ENCODE measurements at regions not wholly inside any gene's neighbourhood (a gene's known extent, or its start where the extent isn't known, plus 50 kb on each side); places are given as distances from the start of the nearest gene placed in this dataset.
A peak's percentile ranks its signal among the peaks of the same experiment; 100 is the strongest.
"Not testable (repeated sequence)": the region's sequence is repeated elsewhere in the genome, so short reads cannot be mapped to it uniquely, and the experiment has no call there.

DNA sequence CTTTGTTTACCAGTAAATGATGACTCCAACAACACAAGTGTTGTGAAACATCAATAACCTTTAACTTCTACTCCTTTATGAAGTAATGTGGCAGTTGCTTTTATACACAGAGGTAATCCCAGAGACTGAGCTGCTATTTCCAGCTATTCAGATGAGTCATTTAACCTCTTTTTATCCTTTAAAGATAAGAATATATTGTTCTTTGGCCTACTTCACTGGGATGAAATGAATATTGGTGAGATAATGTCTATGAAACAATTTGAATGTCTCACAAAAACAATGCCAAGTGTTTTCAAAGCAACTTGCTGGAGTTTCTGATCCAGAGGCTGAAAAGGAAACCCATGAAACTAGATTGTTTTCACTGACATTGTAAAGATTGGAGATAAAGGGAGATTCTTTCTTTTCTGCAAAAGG lies 564.4 kb upstream of the LUZP2 start:
- no peak overlapping the region for H3K4me3 ChIP-seq (replicated peaks in 1 of 2; ENCODE audit: low read depth in 2 of 2, low read length in 2 of 2)
- peak; percentile 57 to 62 for DNase-seq (ENCODE audit: low read depth in 2 of 2)
- TF ChIP-seq, protein P1, sequence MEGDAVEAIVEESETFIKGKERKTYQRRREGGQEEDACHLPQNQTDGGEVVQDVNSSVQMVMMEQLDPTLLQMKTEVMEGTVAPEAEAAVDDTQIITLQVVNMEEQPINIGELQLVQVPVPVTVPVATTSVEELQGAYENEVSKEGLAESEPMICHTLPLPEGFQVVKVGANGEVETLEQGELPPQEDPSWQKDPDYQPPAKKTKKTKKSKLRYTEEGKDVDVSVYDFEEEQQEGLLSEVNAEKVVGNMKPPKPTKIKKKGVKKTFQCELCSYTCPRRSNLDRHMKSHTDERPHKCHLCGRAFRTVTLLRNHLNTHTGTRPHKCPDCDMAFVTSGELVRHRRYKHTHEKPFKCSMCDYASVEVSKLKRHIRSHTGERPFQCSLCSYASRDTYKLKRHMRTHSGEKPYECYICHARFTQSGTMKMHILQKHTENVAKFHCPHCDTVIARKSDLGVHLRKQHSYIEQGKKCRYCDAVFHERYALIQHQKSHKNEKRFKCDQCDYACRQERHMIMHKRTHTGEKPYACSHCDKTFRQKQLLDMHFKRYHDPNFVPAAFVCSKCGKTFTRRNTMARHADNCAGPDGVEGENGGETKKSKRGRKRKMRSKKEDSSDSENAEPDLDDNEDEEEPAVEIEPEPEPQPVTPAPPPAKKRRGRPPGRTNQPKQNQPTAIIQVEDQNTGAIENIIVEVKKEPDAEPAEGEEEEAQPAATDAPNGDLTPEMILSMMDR (IDR thresholded peaks at IDR 0.05; ENCODE audit: low read depth, low read length): no peak

DNA sequence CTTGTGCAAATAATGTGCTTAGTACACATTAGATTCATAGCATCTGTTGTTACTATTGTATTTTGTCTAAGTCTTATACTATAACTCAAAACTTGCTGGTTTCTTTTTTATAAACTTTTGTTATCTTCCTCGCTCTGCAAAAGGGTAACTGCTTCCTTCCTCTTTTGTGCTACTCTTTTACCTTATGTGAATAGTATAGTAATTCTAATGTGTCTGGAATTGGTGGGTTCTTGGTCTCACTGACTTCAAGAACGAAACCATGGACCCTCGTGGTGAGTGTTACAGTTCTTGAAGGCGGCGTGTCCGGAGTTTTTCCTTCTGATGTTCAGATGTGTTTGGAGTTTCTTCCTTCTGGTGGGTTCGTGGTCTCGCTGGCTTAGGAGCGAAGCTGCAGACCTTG lies 563.1 kb upstream of the LUZP2 start:
- TF ChIP-seq, protein P1 (IDR thresholded peaks at IDR 0.05; ENCODE audit: low read depth, low read length): no peak
- no peak for DNase-seq (ENCODE audit: low read depth in 2 of 2)
- no peak overlapping the region for H3K4me3 ChIP-seq (replicated peaks in 1 of 2; ENCODE audit: low read depth in 2 of 2, low read length in 2 of 2)

DNA sequence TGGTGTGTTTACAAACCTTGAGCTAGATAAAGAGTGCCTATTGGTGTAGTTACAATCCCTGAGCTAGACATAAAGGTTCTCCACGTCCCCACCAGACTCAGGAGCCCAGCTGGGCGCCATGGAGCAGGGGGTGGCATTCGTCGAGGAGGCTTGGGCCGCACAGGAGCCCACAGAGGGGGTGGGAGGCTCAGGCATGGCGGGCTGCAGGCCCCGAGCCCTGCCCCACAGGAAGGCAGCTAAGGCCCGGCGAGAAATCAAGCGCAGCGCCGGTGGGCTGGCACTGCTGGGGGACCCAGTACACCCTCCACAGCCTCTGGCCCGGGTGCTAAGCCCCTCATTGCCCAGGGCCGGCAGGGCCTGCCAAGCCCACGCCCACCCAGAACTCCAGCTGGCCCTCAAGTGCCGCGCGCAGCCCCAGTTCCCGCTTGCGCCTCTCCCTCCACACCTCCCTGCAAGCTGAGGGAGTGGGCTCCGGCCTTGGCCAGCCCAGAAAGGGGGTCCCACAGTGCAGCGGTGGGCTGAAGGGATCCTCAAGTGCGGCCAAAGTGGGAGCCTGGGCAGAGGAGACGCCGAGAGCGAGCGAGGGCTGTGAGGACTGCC lies 562.1 kb upstream of the LUZP2 start:
- not testable (repeated sequence) for DNase-seq (ENCODE audit: low read depth in 2 of 2); H3K4me3 ChIP-seq (replicated peaks in 1 of 2; ENCODE audit: low read depth in 2 of 2, low read length in 2 of 2)

DNA sequence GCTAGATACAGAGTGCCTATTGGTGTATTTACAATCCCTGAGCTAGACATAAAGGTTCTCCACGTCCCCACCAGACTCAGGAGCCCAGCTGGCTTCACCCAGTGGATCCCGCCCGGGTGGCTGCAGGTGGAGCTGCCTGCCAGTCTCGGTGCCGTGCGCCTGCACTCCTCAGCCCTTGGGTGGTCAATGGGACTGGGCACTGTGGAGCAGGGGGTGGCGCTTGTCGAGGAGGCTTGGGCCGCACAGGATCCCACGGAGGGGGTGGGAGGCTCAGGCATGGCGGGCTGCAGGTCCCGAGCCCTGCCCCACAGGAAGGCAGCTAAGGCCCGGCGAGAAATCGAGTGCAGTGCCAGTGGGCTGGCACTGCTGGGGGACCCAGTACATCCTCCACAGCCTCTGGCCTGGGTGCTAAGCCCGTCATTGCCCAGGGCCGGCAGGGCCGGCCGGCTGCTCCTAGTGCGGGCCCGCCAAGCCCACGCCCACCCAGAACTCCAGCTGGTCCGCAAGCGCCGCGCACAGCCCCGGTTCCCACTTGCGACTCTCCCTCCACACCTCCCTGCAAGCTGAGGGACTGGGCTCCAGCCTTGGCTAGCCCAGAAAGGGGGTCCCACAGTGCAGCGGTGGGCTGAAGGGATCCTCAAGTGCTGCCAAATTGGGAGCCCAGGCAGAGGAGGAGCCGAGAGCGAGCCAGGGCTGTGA lies 554.6 kb upstream of the LUZP2 start:
- DNase-seq (ENCODE audit: low read depth in 2 of 2); H3K4me3 ChIP-seq (replicated peaks in 1 of 2; ENCODE audit: low read depth in 2 of 2, low read length in 2 of 2): not testable (repeated sequence)

DNA sequence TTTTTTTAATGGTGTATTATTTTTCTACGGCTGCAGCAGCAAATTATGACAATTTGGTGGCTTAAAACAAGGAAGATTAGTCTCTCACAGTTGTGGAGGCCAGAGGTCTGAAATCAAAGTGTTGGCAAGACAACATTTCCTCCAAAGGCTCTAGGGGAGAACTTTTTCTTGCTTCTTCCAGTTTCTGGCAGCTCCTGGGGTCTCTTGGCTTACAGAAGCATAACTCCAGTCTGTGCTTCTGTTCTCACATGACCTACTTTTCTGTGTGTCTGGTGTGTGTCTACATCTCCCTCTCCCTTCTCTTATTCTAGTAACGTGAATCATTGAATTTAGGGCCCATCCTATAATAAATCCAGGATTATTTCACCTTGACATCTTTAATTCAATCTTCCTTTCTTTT lies 551.9 kb upstream of the LUZP2 start:
- peak in 1 of 2 donors; percentile 18 for DNase-seq (ENCODE audit: low read depth in 2 of 2)
- TF ChIP-seq, protein P1 (IDR thresholded peaks at IDR 0.05; ENCODE audit: low read depth, low read length): no peak
- H3K4me3 ChIP-seq (replicated peaks in 1 of 2; ENCODE audit: low read depth in 2 of 2, low read length in 2 of 2): no peak overlapping the region

DNA sequence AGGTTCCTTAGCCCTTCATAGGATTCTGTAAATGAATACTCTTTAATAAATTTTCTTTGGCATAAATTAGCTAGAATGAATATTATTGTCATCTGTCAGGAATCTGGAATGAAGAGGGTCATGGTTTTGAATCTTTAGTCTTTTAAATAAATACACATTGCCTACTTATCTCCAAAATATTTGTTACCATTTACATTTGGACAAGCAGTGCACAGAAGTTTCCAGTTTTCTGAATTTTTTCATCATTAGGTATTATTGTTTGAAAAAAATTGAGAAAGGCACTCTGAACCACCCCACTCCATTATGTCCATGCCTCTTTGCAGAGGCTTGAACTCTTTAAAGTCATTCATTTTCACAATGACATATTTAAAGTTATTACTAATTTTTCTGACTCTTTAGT lies 549.0 kb upstream of the LUZP2 start:
- TF ChIP-seq, protein P1 (IDR thresholded peaks at IDR 0.05; ENCODE audit: low read depth, low read length): no peak
- no peak for DNase-seq (ENCODE audit: low read depth in 2 of 2)
- no peak overlapping the region for H3K4me3 ChIP-seq (replicated peaks in 1 of 2; ENCODE audit: low read depth in 2 of 2, low read length in 2 of 2)

DNA sequence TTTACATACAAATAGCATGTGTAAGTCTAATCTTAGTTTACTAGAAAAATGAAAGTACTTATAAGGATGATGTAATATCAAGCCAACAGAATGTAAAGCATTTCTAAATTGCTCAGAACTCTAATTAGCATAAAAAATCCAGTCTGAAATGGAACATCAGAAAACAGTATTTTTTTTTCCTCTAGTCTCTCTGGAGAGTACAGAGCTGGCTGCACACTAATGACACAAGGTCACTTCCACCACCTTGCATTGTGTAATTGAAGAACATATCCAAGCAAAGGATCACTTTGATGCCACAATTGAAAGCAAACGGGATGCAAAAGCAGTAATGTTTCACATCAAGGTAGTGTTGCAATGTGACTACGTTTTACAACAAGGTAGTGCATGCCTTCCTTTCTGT lies 548.0 kb upstream of the LUZP2 start:
- peak in 1 of 2 donors; percentile 11 for DNase-seq (ENCODE audit: low read depth in 2 of 2)
- H3K4me3 ChIP-seq (replicated peaks in 1 of 2; ENCODE audit: low read depth in 2 of 2, low read length in 2 of 2): no peak overlapping the region
- TF ChIP-seq, protein P1 (IDR thresholded peaks at IDR 0.05; ENCODE audit: low read depth, low read length): no peak

Measured in cardiac fibroblast (primary cell).